Activated CD8-positive, alpha-beta memory T cell treated with anti-CD3 and anti-CD28 coated beads, Interleukin-2, amount 50 U/mL, for 1 hour (primary cell): ENCODE measurements at regions not wholly inside any gene's neighbourhood (a gene's known extent, or its start where the extent isn't known, plus 50 kb on each side); places are given as distances from the start of the nearest gene placed in this dataset.

Source experiments
- DNase-seq: peaks from one replicate; pipeline ENCODE4 v3.0.0-alpha.2; 2020; ENCODE audit errors: extremely low read depth

GRCh38 chr20:1790386-1790785 lies 104.8 kb upstream of the SIRPA start:
- no peak for DNase-seq

GRCh38 chr20:1788044-1788443 lies 107.2 kb upstream of the SIRPA start:
- no peak for DNase-seq

- DNase-seq, result no peak
Measured at GRCh38 chr20:1786486-1786885, 108.7 kb upstream of the SIRPA start.

- no peak for DNase-seq
Measured at GRCh38 chr20:1784586-1784985, 110.6 kb upstream of the SIRPA start.

- no peak for DNase-seq
Measured at GRCh38 chr20:1783245-1783644, 112.0 kb upstream of the SIRPA start.

- DNase-seq, result no peak
Measured at GRCh38 chr20:1782181-1782580, 113.0 kb upstream of the SIRPA start.

- no peak for DNase-seq
Measured at GRCh38 chr20:1779567-1779966, 115.6 kb upstream of the SIRPA start.

GRCh38 chr20:1778338-1778737 lies 116.9 kb upstream of the SIRPA start:
- no peak for DNase-seq

- no peak for DNase-seq
Measured at GRCh38 chr20:1777476-1777820, 117.8 kb upstream of the SIRPA start.

GRCh38 chr20:1776681-1777475 lies 118.3 kb upstream of the SIRPA start:
- peak; percentile 54 for DNase-seq

- DNase-seq, result no peak
Measured at GRCh38 chr20:1775117-1775516, 117.5 kb upstream of the SIRPG start.

GRCh38 chr20:1774479-1774878 lies 116.9 kb upstream of the SIRPG start:
- no peak for DNase-seq

- no peak for DNase-seq
Measured at GRCh38 chr20:1773816-1774215, 116.2 kb upstream of the SIRPG start.

- no peak for DNase-seq
Measured at GRCh38 chr20:1769491-1769890, 111.9 kb upstream of the SIRPG start.

- no peak for DNase-seq
Measured at GRCh38 chr20:1766731-1767130, 109.2 kb upstream of the SIRPG start.

GRCh38 chr20:1764136-1765033 lies 106.8 kb upstream of the SIRPG start:
- no peak for DNase-seq

- DNase-seq, result no peak
Measured at GRCh38 chr20:1761598-1761997, 104.0 kb upstream of the SIRPG start.

GRCh38 chr20:1761116-1761515 lies 103.5 kb upstream of the SIRPG start:
- DNase-seq, result no peak

- DNase-seq, result no peak
Measured at GRCh38 chr20:1758765-1759164, 101.2 kb upstream of the SIRPG start.

GRCh38 chr20:1757606-1758512 lies 100.3 kb upstream of the SIRPG start:
- DNase-seq, result no peak

- DNase-seq, result no peak
Measured at GRCh38 chr20:1757072-1757471, 99.5 kb upstream of the SIRPG start.

- no peak for DNase-seq
Measured at GRCh38 chr20:1754749-1755148, 97.2 kb upstream of the SIRPG start.
